DOHH2 (cell line): ENCODE measurements at regions not wholly inside any gene's neighbourhood (a gene's known extent, or its start where the extent isn't known, plus 50 kb on each side); places are given as distances from the start of the nearest gene placed in this dataset.

Experiments used
- H3F3A ChIP-seq: fragments of 200-600 bp; sonication (generic), shearing (Covaris generic); 2 replicates; pipeline ENCODE4 v1.6.0; 2016; ENCODE audit warnings: antibody characterized with exemption, mild to moderate bottlenecking; ENCODE audit not compliant: control insufficient read depth, insufficient read depth
- H3K27ac ChIP-seq: fragments of 200-600 bp; sonication (generic); 2 replicates; pipeline ENCODE4 v1.5.1; 2014; ENCODE audit warnings: low read depth, mild to moderate bottlenecking, low read length, moderate library complexity
- H3K27me3 ChIP-seq: fragments of 200-600 bp; sonication (generic); 2 replicates; pipeline ENCODE4 v1.6.1; 2014; ENCODE audit warnings: mild to moderate bottlenecking, low read length, mixed read lengths; ENCODE audit not compliant: control insufficient read depth
- H3K36me3 ChIP-seq: fragments of 200-600 bp; sonication (generic); 2 replicates; pipeline ENCODE4 v1.6.1; 2014; ENCODE audit warnings: mild to moderate bottlenecking, low read length, moderate library complexity, mixed read lengths; ENCODE audit not compliant: control insufficient read depth
- H3K4me1 ChIP-seq: fragments of 200-600 bp; sonication (generic); 2 replicates; pipeline ENCODE4 v1.6.1; 2014; ENCODE audit warnings: mild to moderate bottlenecking, low read length, mixed read lengths; ENCODE audit not compliant: control insufficient read depth
- H3K4me2 ChIP-seq: fragments of 200-600 bp; sonication (generic); 2 replicates; pipeline ENCODE4 v1.6.0; 2014; ENCODE audit warnings: mild to moderate bottlenecking, low read length, moderate library complexity
- H3K4me3 ChIP-seq: fragments of 200-600 bp; sonication (generic); 2 replicates; pipeline ENCODE4 v1.5.1; 2014; ENCODE audit warnings: mild to moderate bottlenecking, low read length, mixed read lengths
- H3K79me2 ChIP-seq: fragments of 200-600 bp; sonication (generic); 2 replicates; pipeline ENCODE4 v1.6.1; 2014; ENCODE audit warnings: mild to moderate bottlenecking, low read length, mixed read lengths; ENCODE audit not compliant: control insufficient read depth
- H3K9me2 ChIP-seq: fragments of 200-600 bp; sonication (generic); replicated peaks from 2 replicates; pipeline ENCODE4 v1.6.1; 2014; ENCODE audit warnings: mild to moderate bottlenecking, low read length, mixed read lengths; ENCODE audit not compliant: control insufficient read depth
- H3K9me3 ChIP-seq: fragments of 200-600 bp; sonication (generic); 2 replicates; pipeline ENCODE4 v1.6.1; 2014; ENCODE audit warnings: antibody characterized with exemption, low read length, mixed read lengths; ENCODE audit not compliant: control insufficient read depth, insufficient read depth
- H4K20me1 ChIP-seq: fragments of 200-600 bp; sonication (generic); 2 replicates; pipeline ENCODE4 v1.6.0; 2014; ENCODE audit warnings: low read depth, mild to moderate bottlenecking, antibody characterized with exemption, low read length, moderate library complexity; ENCODE audit not compliant: control insufficient read depth, insufficient read depth
- EZH2phosphoT487 ChIP-seq: fragments of 200-600 bp; sonication (generic); IDR thresholded peaks from 2 replicates; pipeline ENCODE4 v1.6.1; 2017; ENCODE audit warnings: borderline replicate concordance, mild to moderate bottlenecking, antibody characterized with exemption, low read length, moderate library complexity, mixed read lengths
- TF ChIP-seq, protein P1 (sequence below): fragments of 200-600 bp; sonication (generic); IDR thresholded peaks from one replicate; pipeline ENCODE4 v1.5.1; 2014; ENCODE audit warnings: antibody characterized with exemption, mild to moderate bottlenecking, low read depth, low read length; ENCODE audit not compliant: poor library complexity, severe bottlenecking

DNA sequence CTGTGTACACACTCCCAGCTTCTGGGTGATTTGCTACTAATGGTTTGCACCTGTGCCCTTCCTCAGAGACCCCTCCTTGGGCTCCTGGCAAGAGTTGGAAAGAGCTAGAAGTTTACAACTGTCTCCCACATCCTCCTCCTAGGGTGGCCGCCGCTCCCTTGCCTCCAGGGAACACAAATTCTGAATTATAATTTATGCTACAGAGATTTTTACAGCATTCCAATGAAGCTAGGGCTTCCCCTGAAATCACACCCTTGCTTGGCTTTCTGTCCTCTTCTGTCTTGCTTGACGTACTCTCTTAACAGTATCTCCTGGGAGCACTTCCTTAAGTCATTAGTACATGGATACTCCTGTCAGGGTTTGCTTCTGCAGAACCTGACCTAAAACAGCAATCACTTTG lies 180.2 kb downstream of the KCNA5 start:
- H3K4me2 ChIP-seq, result no peak overlapping the region
- no peak overlapping the region for H3K27ac ChIP-seq
- H3K79me2 ChIP-seq, result no peaks in the 10 kb centered on the region
- no peaks in the 10 kb centered on the region for H3F3A ChIP-seq
- H3K4me3 ChIP-seq, result no peak overlapping the region
- no peaks in the 10 kb centered on the region for H4K20me1 ChIP-seq
- no peaks in the 10 kb centered on the region for H3K27me3 ChIP-seq
- TF ChIP-seq EZH2phosphoT487, result no peak
- TF ChIP-seq, protein P1, sequence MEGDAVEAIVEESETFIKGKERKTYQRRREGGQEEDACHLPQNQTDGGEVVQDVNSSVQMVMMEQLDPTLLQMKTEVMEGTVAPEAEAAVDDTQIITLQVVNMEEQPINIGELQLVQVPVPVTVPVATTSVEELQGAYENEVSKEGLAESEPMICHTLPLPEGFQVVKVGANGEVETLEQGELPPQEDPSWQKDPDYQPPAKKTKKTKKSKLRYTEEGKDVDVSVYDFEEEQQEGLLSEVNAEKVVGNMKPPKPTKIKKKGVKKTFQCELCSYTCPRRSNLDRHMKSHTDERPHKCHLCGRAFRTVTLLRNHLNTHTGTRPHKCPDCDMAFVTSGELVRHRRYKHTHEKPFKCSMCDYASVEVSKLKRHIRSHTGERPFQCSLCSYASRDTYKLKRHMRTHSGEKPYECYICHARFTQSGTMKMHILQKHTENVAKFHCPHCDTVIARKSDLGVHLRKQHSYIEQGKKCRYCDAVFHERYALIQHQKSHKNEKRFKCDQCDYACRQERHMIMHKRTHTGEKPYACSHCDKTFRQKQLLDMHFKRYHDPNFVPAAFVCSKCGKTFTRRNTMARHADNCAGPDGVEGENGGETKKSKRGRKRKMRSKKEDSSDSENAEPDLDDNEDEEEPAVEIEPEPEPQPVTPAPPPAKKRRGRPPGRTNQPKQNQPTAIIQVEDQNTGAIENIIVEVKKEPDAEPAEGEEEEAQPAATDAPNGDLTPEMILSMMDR, result no peak
- no peaks in the 10 kb centered on the region for H3K36me3 ChIP-seq
- no peaks in the 10 kb centered on the region for H3K9me2 ChIP-seq
- no peaks in the 10 kb centered on the region for H3K9me3 ChIP-seq
- no peaks in the 10 kb centered on the region for H3K4me1 ChIP-seq

DNA sequence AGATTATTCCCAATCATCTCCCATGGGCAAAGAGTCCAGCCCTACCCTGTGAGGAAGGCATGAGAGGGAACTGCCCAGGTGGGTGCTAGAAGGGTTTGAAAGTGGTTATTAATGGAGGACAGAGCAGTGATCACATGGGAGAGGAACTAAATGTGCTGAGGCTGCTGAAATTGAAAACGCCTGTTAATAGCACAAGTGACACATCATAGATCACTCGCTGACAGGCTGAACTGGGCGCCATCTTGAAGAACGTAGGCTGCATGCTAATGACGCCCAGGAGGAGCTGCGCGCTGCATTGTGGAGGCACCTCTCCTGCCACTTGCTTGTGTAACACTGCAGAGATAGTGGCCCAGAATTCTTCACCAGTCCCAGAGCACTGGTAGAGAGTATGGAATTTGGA lies 182.9 kb downstream of the KCNA5 start:
- no peak overlapping the region for H3K4me2 ChIP-seq
- H3K4me3 ChIP-seq, result no peak overlapping the region
- no peaks in the 10 kb centered on the region for H3K36me3 ChIP-seq
- no peaks in the 10 kb centered on the region for H3F3A ChIP-seq
- H4K20me1 ChIP-seq, result no peaks in the 10 kb centered on the region
- H3K27me3 ChIP-seq, result no peaks in the 10 kb centered on the region
- TF ChIP-seq, protein P1, result no peak
- TF ChIP-seq EZH2phosphoT487, result no peak
- no peaks in the 10 kb centered on the region for H3K9me3 ChIP-seq
- H3K27ac ChIP-seq, result no peak overlapping the region
- H3K4me1 ChIP-seq, result no peaks in the 10 kb centered on the region
- H3K79me2 ChIP-seq, result no peaks in the 10 kb centered on the region
- H3K9me2 ChIP-seq, result no peaks in the 10 kb centered on the region

DNA sequence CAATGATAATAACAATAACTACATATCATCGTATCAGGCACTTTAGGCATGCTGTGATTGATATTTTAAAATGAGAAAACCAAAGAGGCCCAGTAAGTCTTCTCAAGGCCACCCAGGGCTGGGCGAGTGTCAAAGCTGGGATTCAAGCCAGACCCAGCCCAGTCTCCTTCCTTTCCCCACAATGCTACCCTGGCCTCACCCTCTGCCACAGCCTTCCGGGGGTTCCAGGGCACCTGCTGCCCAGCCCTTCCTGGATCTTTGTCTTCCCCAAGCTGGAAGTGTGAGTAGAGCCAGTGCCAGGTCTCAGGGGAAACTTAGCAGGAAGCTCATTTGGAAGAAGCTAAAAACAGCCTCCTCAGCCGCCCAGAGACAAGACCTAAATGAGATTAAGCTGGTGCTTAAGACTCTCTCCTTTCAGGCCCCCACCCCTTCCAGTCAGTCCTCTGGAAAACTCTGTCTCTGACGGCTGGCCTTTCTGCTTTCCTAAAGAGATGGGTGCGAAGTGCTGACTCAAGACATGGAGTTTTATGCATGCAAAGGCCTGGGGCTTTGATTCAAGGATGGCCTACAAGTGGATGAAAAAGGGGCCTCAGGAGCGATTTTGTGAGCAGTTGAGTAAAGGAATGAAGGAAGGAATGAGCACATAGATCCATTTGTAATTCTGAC lies 184.2 kb downstream of the KCNA5 start:
- Histone ChIP-seq H3F3A (no peaks in the 10 kb centered on the region), H3K9me2 (no peaks in the 10 kb centered on the region), H4K20me1 (no peaks in the 10 kb centered on the region), H3K79me2 (no peaks in the 10 kb centered on the region), H3K27ac (no peak overlapping the region), H3K4me3 (no peak overlapping the region), H3K27me3 (no peaks in the 10 kb centered on the region), H3K4me2 (no peak overlapping the region), H3K4me1 (no peaks in the 10 kb centered on the region), H3K36me3 (no peaks in the 10 kb centered on the region), H3K9me3 (no peaks in the 10 kb centered on the region)
- no peak for TF ChIP-seq EZH2phosphoT487
- TF ChIP-seq, protein P1, result no peak
